MCF 10A (cell line): ENCODE measurements at regions not wholly inside any gene's neighbourhood (a gene's known extent, or its start where the extent isn't known, plus 50 kb on each side); places are given as distances from the start of the nearest gene placed in this dataset.

ENCODE experiments used
- BruUV-seq: library from RNA; stranded (reverse); fragments of 400-500 nt; replicated peaks from 2 replicates; lab custom pipeline; 2021; lab: Mats Ljungman, UMichigan
- CTCF ChIA-PET: fragments of 300-600 bp; sonication (Branson Sonifier 250); formaldehyde crosslinking; extraction: SDS; loops from one replicate; lab custom pipeline; 2021; ENCODE audit warnings: antibody characterized with exemption, inconsistent platforms; lab: Yijun Ruan, JAX
- POLR2A ChIA-PET: fragments of 300-600, 350-650 bp; sonication (Branson Sonifier 250); formaldehyde crosslinking; extraction: SDS; loops from one replicate; lab custom pipeline; 2020; ENCODE audit warnings: antibody characterized with exemption, inconsistent platforms; lab: Yijun Ruan, JAX
- DNase-seq: peaks from one replicate; pipeline ENCODE4 v3.0.0-alpha.2; 2018; ENCODE audit not compliant: unreplicated experiment
- H3K27ac Mint-ChIP-seq: one replicate; pipeline ENCODE4 v1.8.0; 2022; ENCODE audit warnings: mild to moderate bottlenecking, low read depth, mixed read lengths; ENCODE audit not compliant: unreplicated experiment
- H3K27me3 Mint-ChIP-seq: one replicate; pipeline ENCODE4 v1.8.0; 2022; ENCODE audit warnings: mixed read lengths; ENCODE audit not compliant: insufficient read depth, unreplicated experiment
- H3K36me3 Mint-ChIP-seq: one replicate; pipeline ENCODE4 v1.8.0; 2022; ENCODE audit warnings: mild to moderate bottlenecking, moderate library complexity, mixed read lengths; ENCODE audit not compliant: insufficient read depth, unreplicated experiment
- H3K4me1 Mint-ChIP-seq: one replicate; pipeline ENCODE4 v1.8.0; 2022; ENCODE audit warnings: mixed read lengths; ENCODE audit not compliant: insufficient read depth, unreplicated experiment
- H3K4me3 Mint-ChIP-seq: one replicate; pipeline ENCODE4 v1.8.0; 2022; ENCODE audit warnings: mild to moderate bottlenecking, moderate library complexity, mixed read lengths; ENCODE audit not compliant: unreplicated experiment
- H3K9me3 Mint-ChIP-seq: one replicate; pipeline ENCODE4 v1.8.0; 2022; ENCODE audit warnings: mixed read lengths; ENCODE audit not compliant: unreplicated experiment
- CTCF ChIP-seq: fragments of 200-600 bp; IDR thresholded peaks from one replicate; pipeline ENCODE4 v1.8.0; 2022; ENCODE audit warnings: antibody characterized with exemption, mild to moderate bottlenecking; ENCODE audit not compliant: unreplicated experiment
- intact Hi-C: fragments of 100-400 bp; cut with micrococcal nuclease; formaldehyde crosslinking; loops from 2 replicates; pipeline ENCODE4 v1.14.1; 2022

- BruUV-seq = no TSS peak
Measured at GRCh38 chr2:34954758-34955157, 1355.7 kb upstream of the FAM98A start.

GRCh38 chr2:34950797-34951196, 1351.7 kb upstream of the FAM98A start:
- H3K9me3 Mint-ChIP-seq = no peaks in the 10 kb centered on the region
- BruUV-seq = no TSS peak
- H3K36me3 Mint-ChIP-seq = no peaks in the 10 kb centered on the region
- TF ChIP-seq CTCF = no peak
- POLR2A ChIA-PET = no interaction called here
- H3K27me3 Mint-ChIP-seq = peaks cover 67% of the 10 kb centered on the region
- no peaks in the 10 kb centered on the region for H3K4me1 Mint-ChIP-seq
- H3K27ac Mint-ChIP-seq = no peak overlapping the region
- CTCF ChIA-PET = no interaction called here
- no peak overlapping the region for H3K4me3 Mint-ChIP-seq
- DNase-seq = no peak
- intact Hi-C loops = no loop called here

More at GRCh38 chr2:34954758-34955157, 1355.7 kb upstream of the FAM98A start:
- peaks cover 82% of the 10 kb centered on the region for H3K27me3 Mint-ChIP-seq
- no peak for DNase-seq
- no peaks in the 10 kb centered on the region for H3K9me3 Mint-ChIP-seq
- ChIA-PET CTCF (interaction anchor here (0.7 kb wide), 1 partner anchor 34 kb away, joined by 3 read pairs; no protein-coding TSS in a partner anchor), POLR2A (no interaction called here)
- H3K27ac Mint-ChIP-seq = no peak overlapping the region
- no peak overlapping the region for H3K4me3 Mint-ChIP-seq
- intact Hi-C loops = no loop called here
- no peak for TF ChIP-seq CTCF
- H3K4me1 Mint-ChIP-seq = no peaks in the 10 kb centered on the region
- H3K36me3 Mint-ChIP-seq = no peaks in the 10 kb centered on the region

GRCh38 chr2:34949316-34949715, 1350.2 kb upstream of the FAM98A start:
- Mint-ChIP-seq H3K27me3 (peaks cover 55% of the 10 kb centered on the region), H3K9me3 (no peaks in the 10 kb centered on the region), H3K4me1 (no peaks in the 10 kb centered on the region), H3K27ac (no peak overlapping the region), H3K36me3 (no peaks in the 10 kb centered on the region), H3K4me3 (no peak overlapping the region)
- CTCF ChIA-PET = no interaction called here
- intact Hi-C loops = no loop called here
- POLR2A ChIA-PET = no interaction called here
- no TSS peak for BruUV-seq
- DNase-seq = no peak
- TF ChIP-seq CTCF = no peak

- BruUV-seq = no TSS peak
- intact Hi-C loops = no loop called here
- Mint-ChIP-seq H3K4me3 (no peak overlapping the region), H3K36me3 (no peaks in the 10 kb centered on the region), H3K9me3 (no peaks in the 10 kb centered on the region), H3K4me1 (no peaks in the 10 kb centered on the region), H3K27ac (no peak overlapping the region), H3K27me3 (peaks cover 13% of the 10 kb centered on the region)
- no peak for DNase-seq
- ChIA-PET POLR2A (no interaction called here), CTCF (no interaction called here)
- TF ChIP-seq CTCF = no peak
Measured at GRCh38 chr2:34936089-34936488, 1337.0 kb upstream of the FAM98A start.
